Thyroid gland (tissue), 4 donors: ENCODE measurements at regions not wholly inside any gene's neighbourhood (a gene's known extent, or its start where the extent isn't known, plus 50 kb on each side); places are given as distances from the start of the nearest gene placed in this dataset.

ENCODE experiments used
- DNase-seq, 2 donors: peaks; one replicate each; pipeline ENCODE4 v3.0.0-alpha.2; 2019
- H3K27ac ChIP-seq, 3 donors: fragments of 200-600 bp; sonication (generic); 1 replicate in 2 of 3; 2 replicates in 1 of 3; pipeline ENCODE4 v1.5.1; 2016 to 2019; ENCODE audit warnings: mild to moderate bottlenecking in 1 of 3, moderate library complexity in 1 of 3
- H3K27me3 ChIP-seq: fragments of 200-600 bp; sonication (generic); one replicate; pipeline ENCODE4 v1.5.1; 2019
- H3K36me3 ChIP-seq, 2 donors: fragments of 200-600 bp; sonication (generic); one replicate each; pipeline ENCODE4 v1.5.1; 2016 to 2019
- H3K4me1 ChIP-seq, 2 donors: fragments of 200-600 bp; sonication (generic); one replicate each; pipeline ENCODE4 v1.5.1; 2017 to 2019
- H3K4me3 ChIP-seq, 3 donors: fragments of 200-600 bp; sonication (generic); replicated peaks in 1 of 3; 1 replicate in 2 of 3; 2 replicates in 1 of 3; pipeline ENCODE4 v1.5.1; 2016; ENCODE audit warnings: mild to moderate bottlenecking in 1 of 3
- H3K9me3 ChIP-seq: fragments of 200-600 bp; sonication (generic); one replicate; pipeline ENCODE4 v1.5.1; 2017
- POLR2A ChIP-seq, 2 donors: fragments of 450-650 bp; IDR thresholded peaks; one replicate each; pipeline ENCODE4 v1.6.1; 2017; ENCODE audit warnings: antibody characterized with exemption in 2 of 2, mild to moderate bottlenecking in 2 of 2, moderate library complexity in 1 of 2
- WGBS, 2 donors: methylation state at CpG; one replicate each; pipeline ENCODE4 v1.1.5; 2017; 5-methylcytosine and 5-hydroxymethylcytosine counted together
- intact Hi-C: fragments of 100-400 bp; cut with DNase I; formaldehyde crosslinking; loops from one replicate; pipeline ENCODE4 v1.15.1; 2023
- TF ChIP-seq, protein P1 (sequence below), 6 experiments: fragments of 200-600 bp in 3 of 6; fragments of 450-650 bp in 3 of 6; sonication (generic) in 3 of 6; IDR thresholded peaks; one replicate each; pipeline ENCODE4 v1.5.1; 2016 to 2019; ENCODE audit warnings: antibody characterized with exemption in 6 of 6, mild to moderate bottlenecking in 2 of 6, inconsistent platforms in 1 of 6, moderate library complexity in 1 of 6

DNA sequence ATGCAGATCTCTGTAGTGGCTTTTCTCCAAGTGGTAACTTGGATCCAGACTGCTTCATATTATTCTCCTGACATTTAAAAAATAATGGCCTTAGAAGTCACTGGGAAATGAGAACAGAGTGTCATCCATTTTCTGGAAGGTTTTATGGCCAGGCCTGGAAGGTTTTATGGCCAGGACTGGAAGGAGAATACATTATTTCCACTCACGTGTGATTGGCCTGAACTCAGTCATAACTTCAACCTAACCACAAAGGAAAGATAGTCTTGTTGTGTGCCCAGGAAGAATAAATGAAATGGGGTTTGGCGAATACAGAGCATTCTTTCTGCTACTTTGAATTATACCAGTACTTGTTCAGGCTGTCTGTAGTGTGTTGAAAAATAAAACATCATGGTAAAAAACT lies 360.9 kb downstream of the GPAM start:
- no peaks in the 10 kb centered on the region for H3K27me3 ChIP-seq
- no peak for DNase-seq
- TF ChIP-seq, protein P1, sequence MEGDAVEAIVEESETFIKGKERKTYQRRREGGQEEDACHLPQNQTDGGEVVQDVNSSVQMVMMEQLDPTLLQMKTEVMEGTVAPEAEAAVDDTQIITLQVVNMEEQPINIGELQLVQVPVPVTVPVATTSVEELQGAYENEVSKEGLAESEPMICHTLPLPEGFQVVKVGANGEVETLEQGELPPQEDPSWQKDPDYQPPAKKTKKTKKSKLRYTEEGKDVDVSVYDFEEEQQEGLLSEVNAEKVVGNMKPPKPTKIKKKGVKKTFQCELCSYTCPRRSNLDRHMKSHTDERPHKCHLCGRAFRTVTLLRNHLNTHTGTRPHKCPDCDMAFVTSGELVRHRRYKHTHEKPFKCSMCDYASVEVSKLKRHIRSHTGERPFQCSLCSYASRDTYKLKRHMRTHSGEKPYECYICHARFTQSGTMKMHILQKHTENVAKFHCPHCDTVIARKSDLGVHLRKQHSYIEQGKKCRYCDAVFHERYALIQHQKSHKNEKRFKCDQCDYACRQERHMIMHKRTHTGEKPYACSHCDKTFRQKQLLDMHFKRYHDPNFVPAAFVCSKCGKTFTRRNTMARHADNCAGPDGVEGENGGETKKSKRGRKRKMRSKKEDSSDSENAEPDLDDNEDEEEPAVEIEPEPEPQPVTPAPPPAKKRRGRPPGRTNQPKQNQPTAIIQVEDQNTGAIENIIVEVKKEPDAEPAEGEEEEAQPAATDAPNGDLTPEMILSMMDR (IDR thresholded peaks at IDR 0.05), result no peak
- TF ChIP-seq POLR2A (IDR thresholded peaks at IDR 0.05), result no peak
- WGBS, 2 donors, result 64 to 86% methylated on average over 2 of the region's 2 CpGs
- no peaks in the 10 kb centered on the region for H3K36me3 ChIP-seq
- no peak overlapping the region for H3K4me3 ChIP-seq
- intact Hi-C loops, result no loop called here
- no peak overlapping the region for H3K27ac ChIP-seq
- no peaks in the 10 kb centered on the region for H3K4me1 ChIP-seq
- H3K9me3 ChIP-seq, result no peaks in the 10 kb centered on the region

DNA sequence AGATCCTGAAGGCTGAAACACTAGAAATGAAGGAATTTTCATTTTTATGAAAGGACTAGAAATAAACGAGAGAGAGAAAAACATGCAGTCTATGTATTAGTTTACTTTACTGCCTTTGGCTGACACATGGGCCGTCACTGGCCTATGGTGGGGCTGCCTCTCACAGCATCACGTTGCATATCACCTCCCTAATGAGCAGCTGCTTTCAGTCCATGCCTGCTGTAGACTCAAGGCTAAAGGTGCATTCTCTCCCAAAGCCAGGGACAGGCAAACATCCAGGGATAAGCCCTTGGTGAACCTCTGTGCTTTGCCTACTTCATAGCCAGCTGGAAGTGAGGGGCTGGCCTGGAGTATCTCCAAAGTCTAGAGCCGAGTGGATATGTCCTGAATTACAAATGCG lies 359.4 kb downstream of the GPAM start:
- TF ChIP-seq, protein P1 (IDR thresholded peaks at IDR 0.05), result no peak
- TF ChIP-seq POLR2A (IDR thresholded peaks at IDR 0.05), result no peak

DNA sequence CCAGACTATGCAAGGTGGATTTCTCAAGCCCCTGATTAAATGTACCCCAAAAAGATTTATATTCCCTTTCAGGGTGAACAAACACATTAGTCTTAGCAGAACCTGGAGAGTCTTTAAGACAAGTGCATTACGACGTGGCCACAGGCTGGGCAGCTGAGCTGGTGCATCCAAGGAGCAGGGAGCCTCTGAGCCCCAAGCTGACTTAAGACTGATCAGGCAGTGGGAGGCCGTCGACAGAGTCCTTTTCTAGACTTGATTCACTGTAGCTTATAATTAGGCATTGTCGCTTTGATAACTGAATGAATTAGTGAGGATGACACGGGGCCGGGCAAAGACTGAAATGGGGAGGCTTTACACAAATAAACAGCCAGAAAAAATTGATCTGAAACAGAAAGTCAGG lies 353.2 kb downstream of the GPAM start:
- TF ChIP-seq, protein P1 (IDR thresholded peaks at IDR 0.05), result no peak
- TF ChIP-seq POLR2A (IDR thresholded peaks at IDR 0.05), result no peak
- WGBS, 2 donors, result 75% methylated on average over 7 of the region's 7 CpGs
- Histone ChIP-seq H3K4me3 (no peak overlapping the region), H3K9me3 (no peaks in the 10 kb centered on the region), H3K4me1 (no peaks in the 10 kb centered on the region), H3K27me3 (no peaks in the 10 kb centered on the region), H3K27ac (no peak overlapping the region), H3K36me3 (no peaks in the 10 kb centered on the region)
- no peak for DNase-seq
- intact Hi-C loops, result no loop called here

More for the DNA sequence above, 359.4 kb downstream of the GPAM start:
- H3K27me3 ChIP-seq, result no peaks in the 10 kb centered on the region
- no peaks in the 10 kb centered on the region for H3K4me1 ChIP-seq
- intact Hi-C loops, result no loop called here
- no peak overlapping the region for H3K27ac ChIP-seq
- H3K9me3 ChIP-seq, result no peaks in the 10 kb centered on the region
- WGBS, 2 donors, result 68% methylated on average over 5 of the region's 5 CpGs
- no peak overlapping the region for H3K4me3 ChIP-seq
- DNase-seq, result no peak
- H3K36me3 ChIP-seq, result no peaks in the 10 kb centered on the region

DNA sequence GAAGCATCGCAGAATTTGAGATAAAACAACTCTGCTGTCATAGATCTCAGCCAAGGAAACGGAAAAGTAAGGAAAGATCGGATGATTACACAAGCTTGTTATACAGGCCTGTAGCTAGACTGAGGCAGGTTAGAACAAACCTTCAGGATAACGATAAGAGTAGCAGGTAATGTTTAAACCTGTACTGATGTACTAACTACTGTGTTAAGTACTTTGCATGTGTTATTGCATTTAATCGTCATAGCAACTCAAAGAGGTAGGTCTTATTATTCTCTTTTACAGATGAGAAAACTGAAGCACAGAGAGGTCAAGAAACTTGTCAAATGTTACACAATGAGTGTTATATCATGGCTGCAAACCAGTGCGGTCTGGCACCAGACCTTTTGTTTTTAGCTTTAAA lies 352.5 kb downstream of the GPAM start:
- Histone ChIP-seq H3K4me1 (no peaks in the 10 kb centered on the region), H3K27ac (no peak overlapping the region), H3K9me3 (no peaks in the 10 kb centered on the region), H3K4me3 (no peak overlapping the region), H3K27me3 (no peaks in the 10 kb centered on the region), H3K36me3 (no peaks in the 10 kb centered on the region)
- TF ChIP-seq POLR2A (IDR thresholded peaks at IDR 0.05), result no peak
- TF ChIP-seq, protein P1 (IDR thresholded peaks at IDR 0.05), result no peak
- DNase-seq, result no peak
- WGBS, 2 donors, result 80 to 86% methylated on average over 6 of the region's 6 CpGs
- intact Hi-C loops, result no loop called here

DNA sequence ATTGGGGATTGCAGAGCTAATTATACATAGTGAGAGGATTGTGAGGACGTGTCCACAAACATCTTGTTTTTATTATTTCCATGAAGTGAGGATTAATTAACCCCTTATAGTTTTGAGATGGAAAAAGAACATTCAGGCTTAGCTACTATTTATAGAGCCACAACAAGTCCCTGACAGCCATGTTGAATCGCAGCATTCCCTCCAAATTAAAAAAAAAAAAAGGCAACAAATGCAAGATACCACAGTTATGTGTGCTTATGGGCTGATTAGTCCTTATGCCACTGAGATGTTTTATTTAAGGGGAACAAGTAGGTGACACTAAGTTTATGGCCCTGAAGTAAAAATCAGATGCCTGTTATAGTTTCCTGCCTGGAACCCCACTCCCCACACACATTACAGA lies 350.3 kb downstream of the GPAM start:
- Histone ChIP-seq H3K9me3 (no peaks in the 10 kb centered on the region), H3K27me3 (no peaks in the 10 kb centered on the region), H3K36me3 (no peaks in the 10 kb centered on the region), H3K4me3 (no peak overlapping the region), H3K27ac (no peak overlapping the region), H3K4me1 (no peaks in the 10 kb centered on the region)
- TF ChIP-seq, protein P1 (IDR thresholded peaks at IDR 0.05), result no peak
- no peak for TF ChIP-seq POLR2A (IDR thresholded peaks at IDR 0.05)
- 41 to 58% methylated on average over 2 of the region's 2 CpGs for WGBS, 2 donors
- intact Hi-C loops, result no loop called here
- no peak for DNase-seq
